ENCODE measurements at regions not wholly inside any gene's neighbourhood (a gene's known extent, or its start where the extent isn't known, plus 50 kb on each side); places are given as distances from the start of the nearest gene placed in this dataset.

GRCh38 chr2:104599787-104600510 is 254.0 kb upstream of the POU3F3 start:
- WGBS (ENCODE audit: low lambda C conversion rate): 39% methylated on average over 2 of the region's 2 CpGs
- TF ChIP-seq MEF2A (IDR thresholded peaks at IDR 0.05; ENCODE audit: borderline replicate concordance, low read depth) (no peak), YY1 (IDR thresholded peaks at IDR 0.05; ENCODE audit: low read depth) (no peak), SMC3 (IDR thresholded peaks at IDR 0.05; ENCODE audit: low read depth, low read length) (no peak), IRF3 (IDR thresholded peaks at IDR 0.05; ENCODE audit: low read depth, low read length) (no peak), TEAD4 (IDR thresholded peaks at IDR 0.05; ENCODE audit: borderline replicate concordance, insufficient read depth) (no peak), ZBTB33 (IDR thresholded peaks at IDR 0.05; ENCODE audit: borderline replicate concordance, low read depth) (no peak), GATA2 (CRISPR knock-in tag; IDR thresholded peaks at IDR 0.05) (no peak), GABPA (IDR thresholded peaks at IDR 0.05; ENCODE audit: low read depth) (no peak), USF1 (IDR thresholded peaks at IDR 0.05; ENCODE audit: borderline replicate concordance, low read depth) (no peak), CTCF (IDR thresholded peaks at IDR 0.05) (no peak), SIN3A (IDR thresholded peaks at IDR 0.05; ENCODE audit: borderline replicate concordance, low read depth, low read length) (no peak), JUND (IDR thresholded peaks at IDR 0.05) (no peak), USF2 (IDR thresholded peaks at IDR 0.05; ENCODE audit: borderline replicate concordance, low read depth, low read length) (no peak), MAX (IDR thresholded peaks at IDR 0.05; ENCODE audit: low read depth) (no peak)
- H3K9me3 ChIP-seq: 0 out of 2 replicates have a peak, but pooled peaks cover 3% of the 10 kb centered on the region
- H3K27me3 ChIP-seq (ENCODE audit: insufficient read depth): no peaks in the 10 kb centered on the region
- H3K4me1 ChIP-seq (ENCODE audit: control insufficient read depth in 1 of 2, insufficient read depth in 2 of 2, low read depth in 1 of 2, low read length in 1 of 2): no peaks in the 10 kb centered on the region
- DNase-seq: no peak
- ChIA-PET POLR2A (no interaction called here), CTCF (interaction anchor here (1.5 kb wide), 1 partner anchor 249 kb away, joined by 4 read pairs; no protein-coding TSS in a partner anchor)
- H3K4me3 ChIP-seq (ENCODE audit: low read depth in 2 of 2, low read length in 1 of 2): no peak overlapping the region
- no peak overlapping the region for H3K9ac ChIP-seq
- no peak overlapping the region for H3K27ac ChIP-seq (ENCODE audit: low read depth in 2 of 2, low read length in 1 of 2)
- H3K79me2 ChIP-seq (ENCODE audit: insufficient read depth): no peaks in the 10 kb centered on the region
- H4K20me1 ChIP-seq (ENCODE audit: insufficient read depth): no peaks in the 10 kb centered on the region
- no peaks in the 10 kb centered on the region for H3K36me3 ChIP-seq (replicated peaks in 1 of 2; ENCODE audit: control insufficient read depth in 1 of 2, insufficient read depth in 2 of 2, low read length in 1 of 2)
- H2AFZ ChIP-seq (ENCODE audit: low read depth): no peak overlapping the region
- no peaks in the 10 kb centered on the region for H3K9me2 ChIP-seq
- H3K4me2 ChIP-seq: no peak overlapping the region
- H3F3A ChIP-seq (replicated peaks; ENCODE audit: insufficient read depth): no peaks in the 10 kb centered on the region
